Cardiac fibroblast (primary cell): ENCODE measurements at regions not wholly inside any gene's neighbourhood (a gene's known extent, or its start where the extent isn't known, plus 50 kb on each side); places are given as distances from the start of the nearest gene placed in this dataset.
"Not testable (repeated sequence)": the region's sequence is repeated elsewhere in the genome, so short reads cannot be mapped to it uniquely, and the experiment has no call there.

ENCODE experiments used
- DNase-seq, 2 donors: peaks; one replicate each; pipeline versions ENCODE4 v3.0.0 to v3.0.0-alpha.2; 2010; ENCODE audit warnings: low read depth in 2 of 2
- H3K4me3 ChIP-seq, 2 donors: replicated peaks in 1 of 2; 1 replicate in 1 of 2; 2 replicates in 1 of 2; pipeline ENCODE4 v1.5.1; 2011; ENCODE audit warnings: low read depth in 2 of 2, low read length in 2 of 2, mild to moderate bottlenecking in 2 of 2, moderate library complexity in 1 of 2
- TF ChIP-seq, protein P1 (sequence below): IDR thresholded peaks from one replicate; pipeline ENCODE4 v1.5.1; 2011; ENCODE audit warnings: low read depth, mild to moderate bottlenecking, low read length, inconsistent platforms

DNA sequence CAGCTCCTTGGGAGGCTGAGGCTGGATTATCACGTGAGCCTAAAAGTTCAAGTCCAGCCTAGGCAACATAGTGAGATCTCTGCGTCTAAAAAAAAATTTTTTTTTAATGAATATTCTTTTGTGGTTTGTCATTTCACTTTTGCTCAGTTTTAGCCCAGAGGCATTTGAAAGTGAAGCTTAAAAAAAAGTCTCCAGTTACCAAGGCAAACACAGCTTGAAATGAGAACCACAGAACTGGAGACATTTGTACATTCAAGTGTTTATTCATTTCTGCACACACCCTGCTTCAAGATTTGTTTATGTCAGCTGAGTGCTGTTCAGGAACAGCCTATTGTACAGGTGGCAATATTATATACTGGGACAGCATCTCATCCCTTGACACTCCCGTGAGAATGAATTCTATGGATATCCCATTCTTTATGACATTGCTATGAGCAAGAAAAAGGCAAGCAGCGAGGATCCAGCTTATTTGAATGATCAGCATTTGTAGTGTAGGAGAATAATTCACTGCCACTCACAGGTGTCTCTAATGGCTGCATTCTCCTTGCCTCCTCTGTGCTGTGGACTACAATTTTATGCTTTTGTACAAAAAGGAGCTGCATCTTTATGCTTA lies 444.8 kb upstream of the GRM7 start:
- TF ChIP-seq, protein P1, sequence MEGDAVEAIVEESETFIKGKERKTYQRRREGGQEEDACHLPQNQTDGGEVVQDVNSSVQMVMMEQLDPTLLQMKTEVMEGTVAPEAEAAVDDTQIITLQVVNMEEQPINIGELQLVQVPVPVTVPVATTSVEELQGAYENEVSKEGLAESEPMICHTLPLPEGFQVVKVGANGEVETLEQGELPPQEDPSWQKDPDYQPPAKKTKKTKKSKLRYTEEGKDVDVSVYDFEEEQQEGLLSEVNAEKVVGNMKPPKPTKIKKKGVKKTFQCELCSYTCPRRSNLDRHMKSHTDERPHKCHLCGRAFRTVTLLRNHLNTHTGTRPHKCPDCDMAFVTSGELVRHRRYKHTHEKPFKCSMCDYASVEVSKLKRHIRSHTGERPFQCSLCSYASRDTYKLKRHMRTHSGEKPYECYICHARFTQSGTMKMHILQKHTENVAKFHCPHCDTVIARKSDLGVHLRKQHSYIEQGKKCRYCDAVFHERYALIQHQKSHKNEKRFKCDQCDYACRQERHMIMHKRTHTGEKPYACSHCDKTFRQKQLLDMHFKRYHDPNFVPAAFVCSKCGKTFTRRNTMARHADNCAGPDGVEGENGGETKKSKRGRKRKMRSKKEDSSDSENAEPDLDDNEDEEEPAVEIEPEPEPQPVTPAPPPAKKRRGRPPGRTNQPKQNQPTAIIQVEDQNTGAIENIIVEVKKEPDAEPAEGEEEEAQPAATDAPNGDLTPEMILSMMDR = no peak
- no peak for DNase-seq
- H3K4me3 ChIP-seq = no peak overlapping the region

DNA sequence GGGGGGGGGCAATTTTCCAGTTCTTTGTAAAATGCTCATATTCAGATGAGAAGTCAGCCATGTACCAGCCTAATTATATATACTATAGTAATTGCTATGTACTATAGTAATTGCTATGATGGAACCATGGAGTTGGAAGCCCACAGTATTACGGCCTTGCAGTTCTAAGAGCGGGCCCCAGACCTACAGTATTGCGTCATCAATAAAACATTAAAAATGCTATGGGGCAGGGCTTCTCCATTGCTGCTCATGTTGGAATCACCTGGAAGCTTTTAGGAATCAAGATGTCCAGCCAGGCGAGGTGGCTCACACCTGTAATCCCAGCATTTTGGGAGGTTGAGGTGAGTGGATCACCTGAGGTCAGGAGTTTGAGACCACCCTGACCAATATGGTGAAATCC lies 443.7 kb upstream of the GRM7 start:
- no peak for DNase-seq
- H3K4me3 ChIP-seq = no peak overlapping the region
- TF ChIP-seq, protein P1 = no peak

DNA sequence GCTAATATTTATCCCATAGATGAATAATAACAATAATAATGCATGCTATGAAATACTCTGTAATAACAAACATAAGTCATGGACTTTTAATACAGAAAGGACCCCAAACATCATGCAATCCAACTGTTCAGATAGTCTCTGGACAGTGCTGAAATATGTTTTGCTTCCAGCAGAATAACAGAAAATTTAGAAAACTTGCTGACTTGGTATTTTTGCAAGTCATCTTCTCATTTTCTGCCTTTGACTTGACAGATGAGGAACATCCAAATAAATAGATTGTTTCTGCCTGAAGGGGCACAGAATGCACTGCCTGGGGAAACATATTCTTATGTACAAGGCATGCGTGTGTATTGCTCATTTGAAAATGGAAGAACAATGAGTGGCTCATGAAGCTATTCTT lies 442.4 kb upstream of the GRM7 start:
- no peak for DNase-seq
- H3K4me3 ChIP-seq = no peak overlapping the region
- TF ChIP-seq, protein P1 = no peak

DNA sequence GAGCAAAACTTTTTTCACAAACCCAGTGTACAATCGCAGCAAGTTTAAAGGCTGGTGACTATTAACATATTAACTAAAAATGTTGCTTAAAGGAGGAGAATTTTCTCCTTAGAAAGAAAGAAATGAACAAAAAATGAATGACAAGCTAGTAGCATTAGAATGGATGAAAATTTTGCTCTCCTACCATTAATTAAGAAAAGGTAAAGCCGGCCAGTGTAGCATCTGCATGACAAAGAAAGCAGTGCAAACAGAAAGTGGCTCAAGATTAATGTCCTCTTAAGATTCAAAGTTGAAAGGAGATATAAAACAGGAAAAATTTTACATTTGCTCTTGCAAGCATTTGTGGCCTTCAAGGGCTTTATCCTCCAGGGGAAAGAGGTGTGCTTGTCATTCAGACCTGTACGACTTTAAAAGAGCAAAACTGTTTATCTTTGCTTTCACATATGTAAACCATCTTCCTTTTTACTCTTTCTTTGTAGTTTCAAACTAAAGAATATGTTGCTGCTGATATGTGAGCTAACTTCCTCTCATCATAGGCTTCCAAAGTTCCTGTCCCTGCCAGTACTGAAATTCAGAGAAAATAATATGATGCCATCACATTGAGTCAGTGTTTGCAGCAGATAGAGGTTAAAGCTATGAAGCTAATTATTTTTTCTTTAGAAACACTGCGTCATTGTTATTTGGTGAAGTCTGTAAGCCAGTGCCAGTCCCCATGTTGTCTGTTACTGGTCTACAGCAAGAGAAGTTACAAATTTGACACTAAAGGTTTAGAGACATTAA lies 439.1 kb upstream of the GRM7 start:
- no peak overlapping the region for H3K4me3 ChIP-seq
- TF ChIP-seq, protein P1 = no peak
- DNase-seq = no peak

DNA sequence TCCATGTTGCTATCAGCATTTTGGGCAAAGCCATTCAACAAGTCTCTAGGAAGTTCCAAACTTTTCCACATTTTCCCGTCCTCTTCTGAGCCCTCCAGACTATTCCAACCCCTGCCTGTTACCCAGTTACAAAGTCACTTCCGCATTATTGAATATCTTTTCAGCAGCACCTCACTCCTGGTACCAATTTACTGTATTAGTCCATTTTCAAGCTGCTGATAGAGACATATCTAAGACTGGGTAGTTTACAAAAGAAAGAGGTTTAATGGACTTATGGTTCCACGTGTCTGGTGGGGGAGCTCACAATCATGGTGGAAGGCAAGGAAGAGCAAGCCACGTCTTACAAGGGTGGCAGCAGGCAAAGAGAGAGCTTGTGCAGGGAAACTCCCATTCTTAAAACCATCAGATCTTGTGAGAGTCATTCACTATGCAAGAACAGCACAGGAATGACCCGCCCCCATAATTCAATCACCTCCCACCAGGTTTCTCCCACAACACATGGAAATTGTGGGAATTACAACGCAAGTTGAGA lies 435.6 kb upstream of the GRM7 start:
- DNase-seq = no peak
- TF ChIP-seq, protein P1 = no peak
- no peak overlapping the region for H3K4me3 ChIP-seq

DNA sequence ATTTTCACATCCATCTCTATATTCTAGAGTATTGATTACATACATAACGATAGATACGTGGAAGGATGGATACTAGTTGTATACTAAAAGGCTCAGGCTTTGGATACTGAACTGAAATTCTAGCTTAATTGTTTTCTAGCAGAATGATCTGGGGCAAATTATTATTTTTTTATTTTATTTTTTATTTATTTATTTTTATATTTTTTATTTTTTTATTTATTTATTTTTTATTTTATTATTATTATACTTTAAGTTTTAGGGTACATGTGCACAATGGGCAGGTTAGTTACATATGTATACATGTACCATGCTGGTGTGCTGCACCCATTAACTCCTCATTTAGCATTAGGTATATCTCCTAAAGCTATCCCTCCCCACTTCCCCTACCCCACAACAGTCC lies 432.6 kb upstream of the GRM7 start:
- DNase-seq, H3K4me3 ChIP-seq: not testable (repeated sequence)

DNA sequence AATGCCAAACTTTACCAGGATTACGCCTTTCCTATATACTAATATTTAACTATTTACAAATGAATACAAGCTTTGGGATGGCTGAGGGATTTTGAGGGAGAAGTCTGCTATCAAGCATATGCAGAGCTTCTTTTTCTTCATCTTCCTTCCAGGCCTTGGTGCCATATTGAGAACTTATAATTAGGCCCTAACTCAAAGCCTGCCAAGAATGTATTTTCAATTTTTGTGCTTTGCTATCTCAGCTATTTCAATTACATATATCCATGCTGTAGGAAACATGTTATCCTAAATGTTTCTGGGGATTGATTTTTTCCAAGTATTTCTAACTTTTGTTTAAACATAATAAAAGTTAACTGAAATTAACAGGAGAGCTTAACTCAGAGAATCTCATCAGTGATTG lies 425.0 kb upstream of the GRM7 start:
- no peak for DNase-seq
- TF ChIP-seq, protein P1 = no peak
- H3K4me3 ChIP-seq = no peak overlapping the region
